Lower leg skin (tissue), 4 donors: ENCODE measurements at regions not wholly inside any gene's neighbourhood (a gene's known extent, or its start where the extent isn't known, plus 50 kb on each side); places are given as distances from the start of the nearest gene placed in this dataset.

Experiments
- DNase-seq, 2 donors: peaks; one replicate each; pipeline ENCODE4 v3.0.0-alpha.2; 2019; ENCODE audit warnings: low spot score in 2 of 2
- H3K4me3 ChIP-seq: fragments of 200-600 bp; sonication (generic); 2 replicates; pipeline ENCODE4 v1.5.1; 2017; ENCODE audit warnings: mild to moderate bottlenecking, low read depth; ENCODE audit not compliant: poor library complexity, severe bottlenecking
- CTCF ChIP-seq, 3 donors: fragments of 450-650 bp; IDR thresholded peaks; one replicate each; pipeline ENCODE4 v1.5.1; 2016; ENCODE audit warnings: antibody characterized with exemption in 3 of 3, mild to moderate bottlenecking in 3 of 3, moderate library complexity in 2 of 3
- POLR2A ChIP-seq, 2 donors: fragments of 450-650 bp; IDR thresholded peaks; one replicate each; pipeline ENCODE4 v1.6.1; 2016 to 2017; ENCODE audit warnings: antibody characterized with exemption in 2 of 2, mild to moderate bottlenecking in 1 of 2, moderate library complexity in 1 of 2
- WGBS, 2 donors: methylation state at CpG; one replicate each; pipeline ENCODE4 v1.1.5; 2018; 5-methylcytosine and 5-hydroxymethylcytosine counted together
- intact Hi-C: fragments of 100-400 bp; cut with DNase I; formaldehyde crosslinking; loops from one replicate; pipeline ENCODE4 v1.15.0; 2023; ENCODE audit warnings: low total_unique reads

DNA sequence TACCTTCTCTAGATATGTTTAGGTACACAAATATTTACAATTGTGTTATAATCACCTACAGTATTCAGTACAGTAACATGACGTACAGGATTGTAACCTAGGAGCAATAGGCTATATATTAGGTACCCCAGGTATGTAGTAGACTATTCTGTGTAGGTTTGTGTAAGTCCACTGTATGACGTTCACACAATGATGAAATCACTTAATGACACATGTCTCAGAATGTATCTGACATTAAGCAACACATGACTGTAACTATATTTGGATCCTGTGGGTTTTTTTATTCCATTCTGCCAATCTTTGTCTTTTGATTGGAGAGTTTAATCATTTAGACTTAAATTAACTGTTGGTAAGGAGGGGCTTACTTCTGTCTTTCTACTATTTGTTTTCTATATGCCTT is 52.1 kb downstream of the STYXL2 start:
- 52 to 64% methylated on average over 2 of the region's 2 CpGs for WGBS, 2 donors
- no peak overlapping the region for H3K4me3 ChIP-seq
- DNase-seq: no peak
- TF ChIP-seq CTCF (IDR thresholded peaks at IDR 0.05) (no peak), POLR2A (IDR thresholded peaks at IDR 0.05) (no peak)
- intact Hi-C loops: no loop called here

- intact Hi-C loops: no loop called here
- no peak overlapping the region for H3K4me3 ChIP-seq
- no peak for TF ChIP-seq CTCF (IDR thresholded peaks at IDR 0.05)
- TF ChIP-seq POLR2A (IDR thresholded peaks at IDR 0.05): no peak
- WGBS, 2 donors: 40 to 55% methylated on average over 2 of the region's 2 CpGs
- no peak for DNase-seq
Observed at GRCh38 chr1:167146903-167147539, 53.1 kb downstream of the STYXL2 start.

- WGBS, 2 donors: 28 to 31% methylated on average over 1 of the region's 1 CpG
- TF ChIP-seq POLR2A (IDR thresholded peaks at IDR 0.05) (no peak), CTCF (IDR thresholded peaks at IDR 0.05) (no peak)
- no peak for DNase-seq
- intact Hi-C loops: no loop called here
- H3K4me3 ChIP-seq: no peak overlapping the region
Observed at GRCh38 chr1:167148421-167148820, 54.5 kb downstream of the STYXL2 start.

- 42 to 53% methylated on average over 4 of the region's 4 CpGs for WGBS, 2 donors
- H3K4me3 ChIP-seq: no peak overlapping the region
- intact Hi-C loops: no loop called here
- no peak for DNase-seq
- TF ChIP-seq POLR2A (IDR thresholded peaks at IDR 0.05): no peak
- no peak for TF ChIP-seq CTCF (IDR thresholded peaks at IDR 0.05)
Observed at GRCh38 chr1:167149793-167150491, 56.1 kb downstream of the STYXL2 start.

DNA sequence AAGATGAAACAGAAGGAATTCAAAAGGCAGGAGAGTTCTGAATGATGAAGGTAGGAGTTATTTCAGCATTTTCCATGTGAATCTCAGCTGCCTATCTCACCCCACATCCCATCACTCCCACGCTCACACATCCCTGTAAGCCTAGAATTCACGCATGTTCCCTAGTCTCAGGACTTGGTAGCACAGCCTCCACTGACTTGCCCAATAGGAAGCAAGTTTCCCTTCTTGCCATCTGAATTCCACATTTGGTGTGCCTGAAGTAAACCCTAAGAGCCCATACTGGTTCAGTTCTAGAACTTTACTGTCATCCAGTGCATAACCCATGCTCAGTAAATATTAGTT is 56.6 kb downstream of the STYXL2 start:
- 72 to 78% methylated on average over 2 of the region's 2 CpGs for WGBS, 2 donors

More for the DNA sequence above, 56.6 kb downstream of the STYXL2 start:
- H3K4me3 ChIP-seq: no peak overlapping the region
- intact Hi-C loops: no loop called here
- no peak for DNase-seq
- no peak for TF ChIP-seq CTCF (IDR thresholded peaks at IDR 0.05)
- no peak for TF ChIP-seq POLR2A (IDR thresholded peaks at IDR 0.05)
